Muscle of arm (tissue), 1 donor: ENCODE measurements at regions not wholly inside any gene's neighbourhood (a gene's known extent, or its start where the extent isn't known, plus 50 kb on each side); places are given as distances from the start of the nearest gene placed in this dataset.
"Not testable (repeated sequence)": the region's sequence is repeated elsewhere in the genome, so short reads cannot be mapped to it uniquely, and the experiment has no call there.

Experiments
- DNase-seq: peaks from one replicate; pipeline ENCODE4 v3.0.0-alpha.2; 2013

GRCh38 chr7:51930834-51931233 lies 614.2 kb upstream of the COBL start:
- DNase-seq = no peak

GRCh38 chr7:51929818-51930217 lies 613.2 kb upstream of the COBL start:
- no peak for DNase-seq

GRCh38 chr7:51927738-51928137 lies 611.1 kb upstream of the COBL start:
- no peak for DNase-seq

- DNase-seq = no peak
These were observed 602.0 kb upstream of the COBL start for GRCh38 chr7:51918581-51918980.

GRCh38 chr7:51901489-51901840 lies 584.9 kb upstream of the COBL start:
- no peak for DNase-seq

GRCh38 chr7:51900755-51901488 lies 584.3 kb upstream of the COBL start:
- not testable (repeated sequence) for DNase-seq

GRCh38 chr7:51899611-51900010 lies 583.0 kb upstream of the COBL start:
- no peak for DNase-seq

- no peak for DNase-seq
These were observed 565.8 kb upstream of the COBL start for GRCh38 chr7:51882412-51882811.

- no peak for DNase-seq
These were observed 564.7 kb upstream of the COBL start for GRCh38 chr7:51881309-51881708.

- DNase-seq = no peak
These were observed 562.3 kb upstream of the COBL start for GRCh38 chr7:51878865-51879264.

- DNase-seq = no peak
These were observed 552.8 kb upstream of the COBL start for GRCh38 chr7:51869452-51869851.

- DNase-seq = no peak
These were observed 550.5 kb upstream of the COBL start for GRCh38 chr7:51867117-51867516.

GRCh38 chr7:51860305-51860704 lies 543.7 kb upstream of the COBL start:
- no peak for DNase-seq

GRCh38 chr7:51850126-51850525 lies 533.5 kb upstream of the COBL start:
- DNase-seq = no peak

- DNase-seq = no peak
These were observed 531.0 kb upstream of the COBL start for GRCh38 chr7:51847461-51848134.

GRCh38 chr7:51839130-51839529 lies 522.5 kb upstream of the COBL start:
- DNase-seq = not testable (repeated sequence)

GRCh38 chr7:51827631-51828030 lies 511.0 kb upstream of the COBL start:
- DNase-seq = no peak

- DNase-seq = no peak
These were observed 507.4 kb upstream of the COBL start for GRCh38 chr7:51824050-51824449.

GRCh38 chr7:51823437-51823836 lies 506.8 kb upstream of the COBL start:
- DNase-seq = no peak

GRCh38 chr7:51817694-51818225 lies 501.2 kb upstream of the COBL start:
- DNase-seq = peak; percentile 0

GRCh38 chr7:51805783-51806431 lies 489.3 kb upstream of the COBL start:
- not testable (repeated sequence) for DNase-seq

GRCh38 chr7:51802718-51803117 lies 486.1 kb upstream of the COBL start:
- no peak for DNase-seq

- DNase-seq = no peak
These were observed 480.8 kb upstream of the COBL start for GRCh38 chr7:51797371-51797770.
